HG02981 (cell line): ENCODE measurements at regions not wholly inside any gene's neighbourhood (a gene's known extent, or its start where the extent isn't known, plus 50 kb on each side); places are given as distances from the start of the nearest gene placed in this dataset.

Experiments
- ATAC-seq: cut with Tn5 transposase; IDR thresholded peaks from one replicate; pipeline ENCODE4 v1.9.1; 2021; ENCODE audit warnings: mild to moderate bottlenecking, moderate library complexity; ENCODE audit not compliant: unreplicated experiment

GRCh38 chr6:160895562-160895961 is 96.0 kb upstream of the MAP3K4 start:
- no peak for ATAC-seq

DNA sequence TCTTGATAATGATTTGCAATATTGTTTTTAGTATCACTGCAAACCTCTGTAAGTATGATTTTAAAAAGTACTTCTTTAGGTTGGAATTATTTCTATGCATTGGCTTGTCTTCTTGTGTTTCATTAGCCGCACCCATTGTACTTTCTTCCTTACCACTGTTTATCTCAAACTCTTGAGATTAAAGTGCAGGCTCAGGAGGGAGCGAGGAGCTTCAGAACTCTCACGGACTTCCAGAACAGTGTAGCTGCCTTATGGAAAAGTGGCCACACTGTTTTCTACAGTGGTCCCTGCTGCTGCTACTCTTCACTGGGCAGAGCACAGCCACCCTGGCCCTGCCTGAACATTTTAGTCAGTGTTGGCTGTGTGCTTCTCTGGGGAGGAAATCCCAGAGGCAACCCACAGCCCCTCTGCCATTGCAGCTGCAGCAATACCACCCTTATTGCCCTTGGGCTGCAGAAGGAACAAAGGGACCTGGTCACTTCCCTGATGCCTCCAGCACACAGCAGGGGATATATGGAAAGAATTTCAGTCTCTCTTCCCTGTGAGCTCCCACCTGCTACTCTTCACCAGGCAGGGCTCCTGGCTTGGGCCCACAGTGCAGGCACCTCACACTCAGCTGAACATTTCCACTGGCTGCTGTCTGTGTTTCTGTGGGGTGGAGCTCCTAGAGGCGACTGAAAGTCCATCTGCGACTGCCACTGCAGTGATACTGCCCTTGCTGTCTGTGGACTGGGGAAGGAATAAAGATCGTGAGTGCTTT is 91.7 kb upstream of the MAP3K4 start:
- ATAC-seq: no peak

DNA sequence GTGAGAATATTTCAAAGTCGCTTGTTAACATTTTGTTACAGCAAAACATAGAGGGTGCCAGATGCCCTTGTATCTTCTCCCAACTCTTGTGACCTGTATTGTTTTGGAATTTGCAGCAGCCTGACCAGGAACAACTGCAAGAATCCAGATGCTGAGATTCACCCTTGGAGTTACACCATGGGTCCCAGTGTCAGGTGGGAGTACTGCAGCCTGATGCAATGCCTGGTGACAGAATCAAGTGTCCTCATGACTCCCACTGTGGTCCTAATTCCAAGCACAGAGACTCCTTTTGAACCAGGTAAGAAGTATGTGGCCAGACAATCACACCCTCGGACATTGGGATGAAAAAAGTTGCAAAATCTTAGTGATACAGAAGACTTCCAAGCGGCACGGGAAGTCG is 79.6 kb upstream of the MAP3K4 start:
- no peak for ATAC-seq

GRCh38 chr6:160912411-160912810 is 79.2 kb upstream of the MAP3K4 start:
- ATAC-seq: no peak

DNA sequence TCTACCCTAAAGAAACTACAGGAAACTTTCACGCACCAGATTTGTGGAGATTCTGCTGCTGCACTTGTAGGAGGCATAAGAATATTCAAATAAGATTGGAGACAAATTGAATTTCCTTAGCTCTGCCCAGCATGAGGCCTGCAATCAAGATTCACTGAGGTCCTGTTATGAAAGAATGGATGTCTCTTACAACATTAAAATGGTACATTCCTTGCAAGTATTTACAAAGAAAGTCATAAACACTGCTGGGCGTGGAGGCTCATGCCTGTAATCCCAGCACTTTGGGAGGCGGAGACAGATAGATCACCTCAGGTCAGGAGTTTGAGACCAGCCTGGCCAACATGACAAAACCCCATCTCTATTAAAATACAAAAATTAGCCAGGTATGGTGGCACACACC is 74.0 kb upstream of the MAP3K4 start:
- no peak for ATAC-seq

DNA sequence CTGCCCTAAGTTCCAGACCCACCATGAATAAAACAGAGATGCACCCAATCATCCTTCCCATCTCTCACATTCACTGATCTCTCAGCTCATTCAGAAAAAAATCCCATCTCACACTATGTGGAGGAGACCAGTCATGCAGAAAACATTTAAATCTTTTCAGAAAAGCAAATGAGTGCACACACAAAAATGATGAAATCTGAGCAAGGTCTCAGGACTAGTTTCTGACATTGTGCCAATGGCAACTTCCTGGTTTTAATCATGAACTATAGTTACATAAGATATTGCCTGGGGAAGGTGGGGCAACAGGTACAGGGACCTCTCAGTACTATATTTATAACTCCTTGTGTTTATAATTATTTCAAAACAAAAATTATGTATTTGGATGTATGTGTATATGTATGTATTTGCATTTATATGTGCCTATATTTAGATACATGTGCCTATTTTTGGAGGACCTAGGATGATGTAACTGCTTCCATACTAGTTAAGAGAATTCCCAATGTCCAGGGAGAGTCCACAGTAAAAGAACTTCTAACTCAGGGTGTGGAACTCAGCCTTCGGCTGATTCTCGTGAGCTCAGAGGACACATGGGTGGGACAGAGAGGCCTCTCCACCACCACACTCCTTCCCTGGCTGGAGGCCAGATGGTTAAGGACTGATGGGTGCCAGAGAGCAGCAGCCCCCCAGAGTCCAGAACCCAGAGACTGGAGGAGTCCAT is 71.7 kb upstream of the MAP3K4 start:
- no peak for ATAC-seq

DNA sequence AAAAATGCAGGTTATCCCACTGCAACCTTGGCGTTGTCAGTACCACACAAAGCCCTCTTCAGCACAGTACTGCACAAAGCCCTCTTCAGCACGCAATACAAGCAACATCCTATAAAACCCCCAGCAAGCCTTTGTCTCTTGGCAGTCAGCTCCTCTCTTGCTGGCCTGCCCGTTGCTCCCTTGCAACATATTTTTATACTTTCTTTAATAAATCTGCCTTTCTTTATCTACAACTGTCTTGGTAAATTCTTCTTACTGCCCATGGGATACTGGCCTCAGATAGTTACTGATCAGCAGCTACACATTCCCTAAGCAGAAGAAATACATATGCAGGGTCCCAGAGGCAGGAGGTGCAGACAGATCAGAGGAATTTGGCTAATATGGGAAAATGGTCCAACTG is 70.5 kb upstream of the MAP3K4 start:
- no peak for ATAC-seq

GRCh38 chr6:160926281-160927276 is 65.0 kb upstream of the MAP3K4 start:
- ATAC-seq: no peak

DNA sequence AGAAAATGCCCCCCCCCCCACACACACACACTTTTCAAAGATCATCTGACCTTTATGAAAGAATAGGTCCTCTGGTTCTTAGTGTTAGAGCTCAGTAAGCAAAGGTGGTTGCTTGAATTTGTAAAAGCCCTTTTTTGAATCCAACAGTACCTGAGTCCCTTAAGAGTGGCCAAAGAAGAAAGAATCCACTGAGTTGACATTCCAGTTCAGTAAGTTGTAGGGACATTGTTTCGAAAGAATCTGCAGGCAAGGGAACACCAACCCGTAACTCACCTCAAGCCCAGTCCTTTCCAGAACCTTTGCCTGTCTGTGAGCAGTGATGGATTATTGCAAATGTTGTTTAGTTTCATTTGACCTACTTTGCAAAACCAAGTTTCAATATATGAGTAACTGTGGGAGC is 64.2 kb upstream of the MAP3K4 start:
- ATAC-seq: no peak

DNA sequence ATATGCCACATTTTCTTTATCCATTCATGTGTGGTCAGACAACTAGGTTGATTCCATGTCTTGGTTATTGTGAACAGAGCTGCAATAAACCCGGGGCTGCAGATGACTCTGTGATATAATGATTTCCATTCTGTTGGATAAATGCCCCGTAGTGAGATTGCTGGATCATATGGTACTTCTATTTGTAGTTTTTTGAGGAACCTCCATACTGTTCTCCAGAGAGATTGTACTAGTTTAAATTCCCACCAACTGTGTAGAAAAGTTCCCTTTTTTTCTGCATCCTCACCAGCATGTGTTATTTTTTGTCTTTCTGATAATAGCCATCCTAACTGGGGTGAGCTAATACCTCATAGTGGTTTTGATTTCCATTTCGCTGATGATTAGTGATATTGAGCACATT is 62.2 kb upstream of the MAP3K4 start:
- ATAC-seq: no peak

DNA sequence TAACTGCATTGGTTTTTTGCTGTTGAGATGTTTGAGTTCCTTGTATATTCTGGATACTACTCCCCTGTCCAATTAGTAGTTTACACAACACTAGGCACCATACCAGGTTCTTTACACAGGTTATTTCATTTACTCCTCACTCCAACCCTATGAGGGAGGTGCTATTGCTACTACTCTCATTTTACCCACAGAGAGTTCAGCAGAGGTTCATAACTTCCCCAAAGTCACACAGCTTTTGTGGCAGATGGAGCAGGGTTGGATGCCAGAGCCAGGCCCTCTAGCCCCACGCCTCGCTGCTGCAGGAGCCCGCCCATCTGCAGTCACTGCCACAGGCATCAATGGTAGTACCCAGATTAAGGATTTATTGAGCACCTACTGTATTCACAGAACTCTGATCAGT is 61.7 kb upstream of the MAP3K4 start:
- no peak for ATAC-seq

GRCh38 chr6:160930547-160931377 is 60.8 kb upstream of the MAP3K4 start:
- ATAC-seq: peak; percentile 91

GRCh38 chr6:160931378-160932310 is 59.9 kb upstream of the MAP3K4 start:
- no peak for ATAC-seq

DNA sequence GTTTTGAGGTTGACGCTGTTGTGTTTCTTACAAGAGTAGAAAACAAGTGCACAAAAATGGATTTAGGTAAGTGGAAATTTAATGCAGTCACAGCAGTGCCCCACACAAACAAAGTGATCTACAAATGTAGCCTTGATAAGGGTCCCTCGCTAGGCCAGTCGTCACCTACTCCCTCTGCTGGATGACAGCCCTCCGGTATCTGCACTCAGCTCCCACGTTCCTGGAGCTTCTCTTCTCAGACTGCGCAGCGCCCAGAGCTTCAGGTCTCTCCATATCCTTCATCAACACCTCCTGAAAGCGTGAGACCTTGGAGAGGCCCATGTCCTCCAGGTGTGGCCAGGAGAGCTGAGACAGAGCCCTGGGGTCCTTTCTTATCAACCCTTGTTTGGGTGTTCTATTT is 58.3 kb upstream of the MAP3K4 start:
- no peak for ATAC-seq

DNA sequence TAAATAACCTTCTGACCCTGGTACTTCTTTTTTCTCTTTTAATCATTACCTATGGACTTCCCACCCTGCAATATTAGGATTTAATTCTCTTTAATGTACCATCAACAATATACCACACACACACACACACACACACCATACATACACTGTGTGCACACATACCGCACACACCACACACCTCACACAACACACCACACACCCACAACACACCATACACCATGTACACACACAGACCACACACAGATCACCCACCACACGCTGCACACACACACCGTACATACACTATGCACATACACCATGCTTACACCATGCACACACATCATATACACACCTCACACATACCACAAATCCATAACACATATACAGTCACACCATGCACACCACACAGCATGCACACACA is 57.4 kb upstream of the MAP3K4 start:
- no peak for ATAC-seq

GRCh38 chr6:160940197-160940596 is 51.4 kb upstream of the MAP3K4 start:
- no peak for ATAC-seq
